Suprapubic skin (tissue), 3 donors: ENCODE measurements at regions not wholly inside any gene's neighbourhood (a gene's known extent, or its start where the extent isn't known, plus 50 kb on each side); places are given as distances from the start of the nearest gene placed in this dataset.
"Not testable (repeated sequence)": the region's sequence is repeated elsewhere in the genome, so short reads cannot be mapped to it uniquely, and the experiment has no call there.

ENCODE experiments used
- CTCF ChIP-seq, 2 donors: fragments of 200-600 bp in 1 of 2; fragments of 450-650 bp in 1 of 2; sonication (generic) in 1 of 2; IDR thresholded peaks; one replicate each; pipeline ENCODE4 v1.5.1; 2016 to 2019; ENCODE audit warnings: antibody characterized with exemption in 2 of 2, mild to moderate bottlenecking in 1 of 2, moderate library complexity in 1 of 2
- POLR2AphosphoS5 ChIP-seq, 3 donors: sonication (generic); formaldehyde crosslinking; IDR thresholded peaks; one replicate each; pipeline ENCODE4 v1.6.1; 2017; ENCODE audit warnings: antibody characterized with exemption in 3 of 3

GRCh38 chr9:40111571-40111970 is 756.1 kb downstream of the SPATA31A1 start:
- not testable (repeated sequence) for TF ChIP-seq POLR2AphosphoS5, CTCF (IDR thresholded peaks at IDR 0.05)
